Dendritic cell treated with granulocyte-macrophage colony-stimulating factor and Interleukin-4, amounts not matched to agents 40 ng/mL and 50 ng/mL, for 4 days (primary cell): ENCODE measurements at regions not wholly inside any gene's neighbourhood (a gene's known extent, or its start where the extent isn't known, plus 50 kb on each side); places are given as distances from the start of the nearest gene placed in this dataset.

Experiments used
- H3K27ac Mint-ChIP-seq: one replicate; pipeline ENCODE4 v1.8.0; 2022; ENCODE audit warnings: mild to moderate bottlenecking, mixed read lengths
- H3K27me3 Mint-ChIP-seq: one replicate; pipeline ENCODE4 v1.8.0; 2022; ENCODE audit warnings: mild to moderate bottlenecking, mixed read lengths
- H3K36me3 Mint-ChIP-seq: one replicate; pipeline ENCODE4 v1.8.0; 2022; ENCODE audit warnings: low read depth, mixed read lengths
- H3K4me1 Mint-ChIP-seq: one replicate; pipeline ENCODE4 v1.8.0; 2022; ENCODE audit warnings: low read depth, mixed read lengths
- H3K4me3 Mint-ChIP-seq: one replicate; pipeline ENCODE4 v1.8.0; 2022; ENCODE audit warnings: mild to moderate bottlenecking, moderate library complexity, mixed read lengths
- H3K9me3 Mint-ChIP-seq: one replicate; pipeline ENCODE4 v1.8.0; 2022; ENCODE audit warnings: mixed read lengths
- intact Hi-C: fragments of 100-400 bp; cut with micrococcal nuclease; formaldehyde crosslinking; loops from one replicate; pipeline ENCODE4 v1.15.0; 2022

DNA sequence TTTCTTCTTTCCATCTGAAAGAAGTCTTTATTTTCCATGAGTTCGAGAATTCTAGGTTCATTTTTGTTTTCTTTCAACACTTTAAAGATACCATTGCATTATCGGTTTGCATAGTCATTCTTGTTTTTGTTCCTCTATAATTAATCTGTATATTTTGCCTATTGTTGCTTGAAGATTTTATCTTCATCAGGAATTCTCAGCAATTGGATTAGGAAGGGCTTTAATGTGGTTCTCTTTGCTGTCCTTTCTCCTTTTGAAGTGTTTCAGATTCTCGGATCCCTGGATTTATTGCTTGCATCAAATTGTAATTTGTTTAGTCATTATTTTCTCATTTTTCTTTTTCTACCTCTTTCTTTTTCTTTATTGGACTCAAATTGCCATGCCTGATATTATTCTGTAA is 609.8 kb downstream of the TLR4 start:
- Mint-ChIP-seq H3K27ac (no peak overlapping the region), H3K36me3 (no peaks in the 10 kb centered on the region), H3K9me3 (no peaks in the 10 kb centered on the region), H3K4me3 (no peak overlapping the region), H3K27me3 (no peaks in the 10 kb centered on the region), H3K4me1 (no peaks in the 10 kb centered on the region)
- intact Hi-C loops, result no loop called here

DNA sequence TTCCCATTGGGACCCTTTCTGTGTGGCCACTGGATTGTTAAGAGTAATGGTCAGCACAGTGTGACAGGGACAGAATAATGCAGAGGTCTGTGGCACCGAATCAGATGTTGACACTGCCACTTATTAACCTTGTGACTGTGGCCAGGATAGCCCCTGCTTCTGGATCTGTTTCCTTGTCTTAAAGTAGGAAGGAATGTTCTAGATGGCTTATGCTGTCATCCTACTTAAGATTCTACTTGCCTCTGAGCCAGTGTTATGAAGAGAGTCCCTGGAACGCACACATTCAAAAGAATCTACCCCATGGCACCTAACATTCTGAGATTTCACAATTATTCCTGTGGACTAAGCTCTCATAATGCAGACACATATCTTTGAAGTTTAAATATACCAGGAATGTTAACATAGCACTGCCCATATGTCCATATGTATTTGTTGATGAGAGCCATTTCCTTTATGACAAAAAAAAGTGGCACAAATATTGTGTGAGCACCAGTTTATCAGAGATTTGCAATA is 612.7 kb downstream of the TLR4 start:
- no peak overlapping the region for H3K4me3 Mint-ChIP-seq
- intact Hi-C loops, result no loop called here
- H3K36me3 Mint-ChIP-seq, result no peaks in the 10 kb centered on the region
- H3K9me3 Mint-ChIP-seq, result no peaks in the 10 kb centered on the region
- H3K27ac Mint-ChIP-seq, result no peak overlapping the region
- H3K4me1 Mint-ChIP-seq, result no peaks in the 10 kb centered on the region
- H3K27me3 Mint-ChIP-seq, result no peaks in the 10 kb centered on the region

GRCh38 chr9:118318770-118319431 is 614.7 kb downstream of the TLR4 start:
- Mint-ChIP-seq H3K4me3 (no peak overlapping the region), H3K27me3 (no peaks in the 10 kb centered on the region)
- intact Hi-C loops, result no loop called here

DNA sequence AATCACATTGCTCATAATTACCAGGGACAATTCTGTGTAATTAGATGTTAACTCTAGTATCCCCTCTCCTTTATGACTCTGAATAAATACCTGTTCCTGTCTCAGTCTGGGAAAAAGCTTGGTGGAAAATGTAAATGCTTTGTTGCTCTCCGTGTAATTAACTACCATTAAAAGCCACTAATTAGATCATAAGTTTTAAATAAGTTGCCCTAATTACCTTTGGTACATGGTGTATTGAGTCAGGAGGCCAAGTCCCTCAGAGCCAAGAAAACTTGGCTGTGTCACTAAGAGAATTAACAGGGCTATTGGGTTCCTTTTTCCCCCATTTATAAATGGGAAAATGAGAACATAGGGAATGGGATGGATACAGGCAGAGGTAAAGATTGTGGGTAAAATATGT is 617.6 kb downstream of the TLR4 start:
- no peaks in the 10 kb centered on the region for H3K4me1 Mint-ChIP-seq
- no peaks in the 10 kb centered on the region for H3K9me3 Mint-ChIP-seq

More at GRCh38 chr9:118318770-118319431, 614.7 kb downstream of the TLR4 start:
- Mint-ChIP-seq H3K36me3 (no peaks in the 10 kb centered on the region), H3K4me1 (no peaks in the 10 kb centered on the region), H3K27ac (no peak overlapping the region), H3K9me3 (no peaks in the 10 kb centered on the region)

DNA sequence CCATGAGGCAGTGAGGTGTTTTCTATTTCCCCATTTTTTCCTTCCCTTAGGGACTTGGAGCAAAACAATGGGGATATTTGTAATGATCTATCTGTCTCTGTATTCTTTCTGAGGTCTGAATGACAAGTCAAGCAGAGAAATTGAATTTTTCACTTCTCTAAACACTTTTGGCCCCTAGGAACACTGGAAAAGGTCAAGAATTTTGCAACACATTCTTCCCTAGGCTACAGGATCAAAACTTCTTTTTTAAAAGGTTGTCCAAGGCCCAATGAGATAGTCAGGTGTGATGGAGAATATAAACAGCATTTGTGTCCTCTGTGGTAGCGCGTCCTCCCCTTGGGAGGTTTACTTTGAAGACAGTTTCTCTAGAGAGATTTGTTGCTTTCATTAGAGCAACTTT is 620.5 kb downstream of the TLR4 start:
- Mint-ChIP-seq H3K4me3 (no peak overlapping the region), H3K36me3 (no peaks in the 10 kb centered on the region), H3K27ac (no peak overlapping the region), H3K27me3 (no peaks in the 10 kb centered on the region), H3K4me1 (no peaks in the 10 kb centered on the region), H3K9me3 (no peaks in the 10 kb centered on the region)
- intact Hi-C loops, result no loop called here

More for the DNA sequence above, 617.6 kb downstream of the TLR4 start:
- intact Hi-C loops, result no loop called here
- Mint-ChIP-seq H3K4me3 (no peak overlapping the region), H3K36me3 (no peaks in the 10 kb centered on the region), H3K27ac (no peak overlapping the region), H3K27me3 (no peaks in the 10 kb centered on the region)

- H3K27ac Mint-ChIP-seq, result no peak overlapping the region
- H3K27me3 Mint-ChIP-seq, result no peaks in the 10 kb centered on the region
- no peaks in the 10 kb centered on the region for H3K4me1 Mint-ChIP-seq
- no peak overlapping the region for H3K4me3 Mint-ChIP-seq
- no peaks in the 10 kb centered on the region for H3K36me3 Mint-ChIP-seq
- H3K9me3 Mint-ChIP-seq, result no peaks in the 10 kb centered on the region
- intact Hi-C loops, result no loop called here
These were observed 621.6 kb downstream of the TLR4 start for GRCh38 chr9:118325757-118326156.

DNA sequence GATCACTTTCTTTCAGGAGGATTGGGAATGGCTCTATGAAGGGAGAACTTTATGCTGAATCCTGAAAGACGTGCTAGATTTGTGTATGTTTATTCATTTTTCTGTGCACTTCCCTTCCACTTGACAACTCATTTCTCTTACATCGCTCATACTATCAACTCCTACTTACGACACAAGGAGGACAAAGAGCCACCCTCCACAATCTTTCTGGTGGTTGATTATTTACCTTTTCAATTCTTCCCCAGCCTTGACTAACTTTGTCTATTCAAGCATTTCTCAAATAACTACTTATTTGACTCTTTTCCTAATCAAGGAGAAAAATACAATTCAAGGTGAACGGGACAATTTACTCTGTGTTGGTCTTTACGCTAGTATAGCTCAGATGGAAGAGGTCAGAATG is 622.1 kb downstream of the TLR4 start:
- intact Hi-C loops, result no loop called here
- Mint-ChIP-seq H3K27me3 (no peaks in the 10 kb centered on the region), H3K9me3 (no peaks in the 10 kb centered on the region), H3K4me1 (no peaks in the 10 kb centered on the region), H3K27ac (no peak overlapping the region), H3K36me3 (no peaks in the 10 kb centered on the region), H3K4me3 (no peak overlapping the region)

DNA sequence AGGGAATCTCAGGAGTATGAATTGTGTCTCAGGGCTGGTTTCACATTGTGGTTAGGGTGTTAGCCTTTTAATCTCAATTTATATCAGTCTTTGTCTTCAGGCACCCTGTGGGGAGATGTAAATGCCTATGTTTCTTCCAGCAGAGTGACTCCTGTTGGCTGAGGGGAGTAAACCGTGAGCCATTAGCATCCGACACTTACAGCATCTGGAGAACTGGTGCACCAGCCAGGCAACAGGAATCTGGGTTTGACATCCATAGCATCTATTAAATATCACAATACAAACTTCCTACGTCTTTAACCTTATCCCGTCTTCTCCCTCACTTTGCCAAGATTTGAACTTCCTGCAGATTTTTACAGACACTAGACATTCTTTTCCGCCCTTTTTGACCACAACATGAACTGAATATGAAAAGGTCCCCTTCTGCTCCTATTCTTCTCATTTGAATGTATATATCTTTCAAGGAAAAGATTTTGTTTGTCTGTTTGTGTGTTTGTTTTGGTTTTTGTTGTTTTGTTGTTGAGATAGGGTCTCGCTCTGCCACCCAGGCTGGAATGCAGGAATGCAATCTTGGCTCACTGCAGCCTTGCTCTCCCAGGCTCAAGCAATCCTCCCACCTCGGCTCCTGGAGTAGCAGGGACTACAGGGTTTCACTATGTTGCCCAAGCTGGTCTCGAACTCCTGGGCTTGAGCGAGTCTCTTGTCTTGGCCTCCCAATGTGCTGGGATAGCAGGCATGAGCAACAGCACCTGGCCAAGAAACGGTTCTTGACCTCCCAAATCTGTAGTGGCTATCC is 626.2 kb downstream of the TLR4 start:
- no peak overlapping the region for H3K27ac Mint-ChIP-seq
- H3K27me3 Mint-ChIP-seq, result no peaks in the 10 kb centered on the region
- no peaks in the 10 kb centered on the region for H3K4me1 Mint-ChIP-seq
- intact Hi-C loops, result no loop called here
- no peak overlapping the region for H3K4me3 Mint-ChIP-seq
- H3K9me3 Mint-ChIP-seq, result no peaks in the 10 kb centered on the region
- H3K36me3 Mint-ChIP-seq, result no peaks in the 10 kb centered on the region

DNA sequence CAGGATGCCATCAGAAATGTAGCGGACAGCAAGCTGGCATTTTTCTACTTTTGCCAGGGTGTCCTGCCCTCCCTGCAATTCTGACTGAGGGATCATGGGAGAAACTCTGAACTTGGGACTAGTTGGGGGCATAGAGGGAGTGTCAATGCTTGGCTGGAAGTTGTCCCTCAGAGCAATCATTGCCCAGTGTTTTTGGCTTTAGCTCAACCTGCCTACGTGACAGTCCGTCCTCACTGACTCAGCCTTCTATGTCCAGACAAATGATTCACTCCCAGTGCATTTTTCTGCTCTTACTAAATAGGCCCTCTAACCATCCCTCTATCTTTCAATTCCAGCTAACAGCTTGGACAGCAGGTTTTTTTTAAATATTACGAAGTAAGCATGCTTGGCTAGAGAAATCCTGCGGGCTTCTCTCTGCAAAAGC is 627.4 kb downstream of the TLR4 start:
- no peak overlapping the region for H3K27ac Mint-ChIP-seq
- no peaks in the 10 kb centered on the region for H3K36me3 Mint-ChIP-seq
- no peaks in the 10 kb centered on the region for H3K27me3 Mint-ChIP-seq
- H3K4me3 Mint-ChIP-seq, result no peak overlapping the region
- H3K9me3 Mint-ChIP-seq, result no peaks in the 10 kb centered on the region
- H3K4me1 Mint-ChIP-seq, result no peaks in the 10 kb centered on the region
- intact Hi-C loops, result no loop called here

DNA sequence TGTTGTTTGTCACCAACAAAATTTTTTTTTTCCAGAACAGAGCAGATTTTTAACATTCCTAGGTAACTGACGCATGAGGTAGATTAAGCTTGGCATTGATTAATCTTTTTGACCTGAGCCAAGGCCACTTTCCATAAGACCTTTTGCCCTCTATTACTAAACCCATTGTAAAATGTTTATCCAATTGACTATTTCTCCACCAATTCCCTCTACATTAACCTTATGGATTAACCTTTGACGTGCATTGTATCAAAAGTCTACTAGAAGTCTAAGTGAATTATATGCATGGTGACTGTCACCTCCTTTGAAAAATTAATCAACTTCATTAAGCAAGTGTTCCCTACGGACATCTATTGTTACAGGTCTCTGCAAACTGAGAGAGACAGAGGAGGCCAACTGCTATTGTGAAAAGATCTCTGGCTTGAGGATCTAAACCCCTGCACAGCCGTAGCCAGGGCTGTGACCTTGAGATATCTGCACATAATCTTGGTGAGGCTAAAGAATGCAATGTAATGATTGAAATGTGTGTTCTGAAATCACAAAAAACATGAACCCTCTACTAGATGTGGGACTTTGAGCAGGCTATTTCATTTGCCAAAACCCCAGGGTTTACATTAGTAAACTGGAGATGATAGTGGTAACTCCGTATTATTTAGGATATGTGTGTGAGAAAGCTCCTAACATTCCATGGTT is 632.2 kb downstream of the TLR4 start:
- Mint-ChIP-seq H3K4me1 (no peaks in the 10 kb centered on the region), H3K36me3 (no peaks in the 10 kb centered on the region)

DNA sequence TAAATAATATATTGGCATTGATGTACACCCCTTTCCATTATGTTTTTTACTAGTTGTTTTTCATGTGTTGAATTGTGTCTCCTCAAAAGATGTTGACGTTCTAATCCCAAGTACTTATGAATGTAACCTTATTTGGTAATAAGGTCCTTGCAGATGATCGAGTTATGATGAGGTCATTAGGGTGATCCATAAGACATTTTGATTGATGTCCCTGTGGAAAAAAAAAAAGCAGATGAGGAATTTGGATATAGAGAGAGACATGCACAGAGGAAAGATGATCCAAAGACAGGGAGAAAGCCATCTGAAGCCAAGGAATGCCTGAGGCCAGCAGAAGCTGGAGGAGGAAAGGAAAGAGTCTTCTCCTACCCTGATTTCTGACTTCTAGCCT is 632.7 kb downstream of the TLR4 start:
- Mint-ChIP-seq H3K4me1 (no peaks in the 10 kb centered on the region), H3K9me3 (no peaks in the 10 kb centered on the region), H3K27me3 (no peaks in the 10 kb centered on the region), H3K36me3 (no peaks in the 10 kb centered on the region), H3K4me3 (no peak overlapping the region), H3K27ac (no peak overlapping the region)
- intact Hi-C loops, result no loop called here

More for the DNA sequence above, 632.2 kb downstream of the TLR4 start:
- no peak overlapping the region for H3K4me3 Mint-ChIP-seq
- H3K27me3 Mint-ChIP-seq, result no peaks in the 10 kb centered on the region
- H3K27ac Mint-ChIP-seq, result no peak overlapping the region
- H3K9me3 Mint-ChIP-seq, result no peaks in the 10 kb centered on the region
- intact Hi-C loops, result no loop called here

GRCh38 chr9:118360036-118360435 is 655.8 kb downstream of the TLR4 start:
- no peaks in the 10 kb centered on the region for H3K4me1 Mint-ChIP-seq
- intact Hi-C loops, result no loop called here
- H3K27ac Mint-ChIP-seq, result no peak overlapping the region
- peaks cover 20% of the 10 kb centered on the region for H3K9me3 Mint-ChIP-seq
- no peaks in the 10 kb centered on the region for H3K27me3 Mint-ChIP-seq
- no peak overlapping the region for H3K4me3 Mint-ChIP-seq
- H3K36me3 Mint-ChIP-seq, result no peaks in the 10 kb centered on the region

DNA sequence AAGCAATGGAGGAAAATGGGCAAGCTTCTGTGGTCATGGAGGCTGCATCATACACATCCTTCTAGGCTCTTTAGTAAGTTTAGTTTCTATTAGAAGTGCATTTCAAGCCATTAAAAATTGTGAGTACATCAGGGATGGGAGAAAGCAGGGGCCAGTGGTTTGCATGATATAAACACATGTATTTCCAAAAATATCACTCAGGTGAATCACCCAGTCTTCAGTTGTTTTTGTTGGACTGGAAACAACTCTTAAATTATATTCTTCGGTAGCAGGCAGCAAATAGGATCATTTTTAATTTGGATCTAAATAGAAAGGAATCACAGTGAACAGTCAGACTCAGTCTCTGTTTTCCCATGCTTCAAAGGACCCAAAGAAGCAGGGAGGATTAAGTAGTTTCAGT is 657.9 kb downstream of the TLR4 start:
- Mint-ChIP-seq H3K36me3 (no peaks in the 10 kb centered on the region), H3K4me3 (no peak overlapping the region), H3K4me1 (no peaks in the 10 kb centered on the region), H3K27me3 (no peaks in the 10 kb centered on the region), H3K9me3 (peaks cover 20% of the 10 kb centered on the region), H3K27ac (no peak overlapping the region)
- intact Hi-C loops, result no loop called here

DNA sequence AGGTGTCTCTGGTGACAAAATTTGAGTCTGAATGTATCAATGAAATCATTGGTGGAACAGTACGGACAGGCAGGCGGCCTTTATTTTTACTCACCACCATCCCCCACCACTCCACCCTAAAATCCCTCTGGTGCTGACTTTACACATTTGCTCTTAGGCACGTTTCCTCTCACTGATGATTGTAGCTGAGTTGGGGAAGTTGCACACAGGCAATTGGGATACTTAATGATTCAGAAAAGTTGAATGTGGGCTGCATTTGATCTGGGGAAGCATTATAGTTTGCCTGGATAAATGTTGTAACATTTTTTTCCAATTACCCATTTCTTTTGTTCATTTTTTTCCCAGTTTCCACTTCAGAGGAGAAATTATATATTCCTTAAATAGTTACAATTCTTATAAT is 658.4 kb downstream of the TLR4 start:
- peaks cover 20% of the 10 kb centered on the region for H3K9me3 Mint-ChIP-seq
- no peaks in the 10 kb centered on the region for H3K36me3 Mint-ChIP-seq
- no peaks in the 10 kb centered on the region for H3K4me1 Mint-ChIP-seq
- intact Hi-C loops, result no loop called here
- no peaks in the 10 kb centered on the region for H3K27me3 Mint-ChIP-seq
- no peak overlapping the region for H3K27ac Mint-ChIP-seq
- no peak overlapping the region for H3K4me3 Mint-ChIP-seq
